HCT116 (cell line): ENCODE measurements at regions not wholly inside any gene's neighbourhood (a gene's known extent, or its start where the extent isn't known, plus 50 kb on each side); places are given as distances from the start of the nearest gene placed in this dataset.

ENCODE experiments used
- ATAC-seq: fragments of 200-7000 bp; cut with Tn5 transposase; 2 replicates; pipeline ENCODE4 v1.9.1; 2020; ENCODE audit warnings: mild to moderate bottlenecking, moderate library complexity
- BruUV-seq: library from RNA; stranded (reverse); fragments of 400-500 nt; replicated peaks from 2 replicates; lab custom pipeline; 2021; lab: Mats Ljungman, UMichigan
- CTCF ChIA-PET: fragments of 300-600 bp; sonication (Branson Sonifier 250); formaldehyde crosslinking; loops from one replicate; lab custom pipeline; 2021; ENCODE audit warnings: antibody characterized with exemption; lab: Charles Lee
- POLR2A ChIA-PET: fragments of 300-600, 350-600 bp; sonication (Branson Sonifier 250); formaldehyde crosslinking; loops from one replicate; lab custom pipeline; 2021; ENCODE audit warnings: antibody characterized with exemption; lab: Charles Lee
- RAD21 ChIA-PET, 2 experiments: fragments of 300-600 bp; sonication (Branson Sonifier 250); formaldehyde crosslinking; loops; one replicate each; lab custom pipeline; 2023; ENCODE audit warnings: low total read pairs in 2 of 2; ENCODE audit not compliant: uncharacterized antibody in 2 of 2, unreplicated experiment in 2 of 2, low non-redundant PET in 1 of 2; lab: Charles Lee
- DNase-seq: peaks from one replicate; pipeline ENCODE4 v3.0.0-alpha.2; 2010; ENCODE audit warnings: low read depth, low spot score
- H2AFZ ChIP-seq: fragments of 200-600 bp; shearing (Covaris generic), sonication (generic); 2 replicates; pipeline ENCODE4 v1.6.1; 2017; ENCODE audit warnings: low read depth, mixed run types, mixed read lengths, antibody characterized with exemption, low read length; ENCODE audit not compliant: poor library complexity, severe bottlenecking
- H3K27ac ChIP-seq: 2 replicates; pipeline ENCODE4 v1.5.1; 2012; ENCODE audit warnings: low read depth, low read length
- H3K27me3 ChIP-seq: fragments of 200-600 bp; sonication (generic); 2 replicates; pipeline ENCODE4 v1.6.1; 2016; ENCODE audit warnings: mixed run types, low read length, mixed read lengths; ENCODE audit not compliant: insufficient read depth
- H3K36me3 ChIP-seq, 2 experiments: fragments of 200-500 bp in 1 of 2; fragments of 200-600 bp in 1 of 2; sonication (Bioruptor generic) in 1 of 2; sonication (generic) in 1 of 2; 2 replicates each; pipeline versions ENCODE4 v1.5.1 to v1.6.1; 2014 to 2016; ENCODE audit warnings: low read length in 2 of 2, inconsistent platforms in 1 of 2, mixed read lengths in 1 of 2, mixed run types in 1 of 2; ENCODE audit not compliant: insufficient read depth in 2 of 2, control insufficient read depth in 1 of 2
- H3K4me1 ChIP-seq, 2 experiments: fragments of 200-600 bp in 1 of 2; sonication (generic) in 1 of 2; 2 replicates each; pipeline versions ENCODE4 v1.5.1 to v1.6.1; 2012 to 2017; ENCODE audit warnings: low read length in 2 of 2, inconsistent platforms in 1 of 2, mild to moderate bottlenecking in 1 of 2, mixed read lengths in 1 of 2, mixed run types in 1 of 2, moderate library complexity in 1 of 2; ENCODE audit not compliant: insufficient read depth in 2 of 2, control insufficient read depth in 1 of 2
- H3K4me2 ChIP-seq: fragments of 200-600 bp; sonication (generic); 2 replicates; pipeline ENCODE4 v1.6.1; 2017; ENCODE audit warnings: mixed run types, low read length, mixed read lengths
- H3K4me3 ChIP-seq, 2 experiments: fragments of 200-600 bp in 1 of 2; sonication (generic) in 1 of 2; replicated peaks in 1 of 2; 2 replicates each; pipeline ENCODE4 v1.5.1; 2011 to 2016; ENCODE audit warnings: low read length in 2 of 2, control low read depth in 1 of 2, low read depth in 1 of 2, mild to moderate bottlenecking in 1 of 2, mixed read lengths in 1 of 2, mixed run types in 1 of 2
- H3K79me2 ChIP-seq: fragments of 200-600 bp; sonication (generic); 2 replicates; pipeline ENCODE4 v1.6.1; 2017; ENCODE audit warnings: mild to moderate bottlenecking, mixed run types, low read length, moderate library complexity, mixed read lengths; ENCODE audit not compliant: insufficient read depth
- H3K9ac ChIP-seq: fragments of 200-600 bp; sonication (generic); 2 replicates; pipeline ENCODE4 v1.6.1; 2016; ENCODE audit warnings: low read length, mixed read lengths
- H3K9me2 ChIP-seq: fragments of 200-600 bp; sonication (generic), shearing (Covaris generic); 2 replicates; pipeline ENCODE4 v1.6.1; 2017; ENCODE audit warnings: mixed run types, mild to moderate bottlenecking, moderate library complexity; ENCODE audit not compliant: insufficient read depth
- H3K9me3 ChIP-seq, 2 experiments: fragments of 200-500 bp in 1 of 2; fragments of 200-600 bp in 1 of 2; sonication (Bioruptor generic) in 1 of 2; sonication (generic) in 1 of 2; 2 replicates each; pipeline ENCODE4 v1.6.1; 2014 to 2017; ENCODE audit warnings: low read length in 2 of 2, mixed read lengths in 2 of 2, inconsistent platforms in 1 of 2, low read depth in 1 of 2, mild to moderate bottlenecking in 1 of 2, mixed run types in 1 of 2, moderate library complexity in 1 of 2; ENCODE audit not compliant: control insufficient read depth in 1 of 2, insufficient read depth in 1 of 2
- H4K20me1 ChIP-seq: fragments of 200-600 bp; sonication (generic), shearing (Covaris generic); 2 replicates; pipeline ENCODE4 v1.6.1; 2017; ENCODE audit warnings: mixed run types, mild to moderate bottlenecking, moderate library complexity; ENCODE audit not compliant: insufficient read depth
- ELF1 ChIP-seq: IDR thresholded peaks from 2 replicates; pipeline ENCODE4 v1.6.1; 2012; ENCODE audit warnings: low read depth, borderline replicate concordance
- EZH2 ChIP-seq: fragments of 200-600 bp; sonication (generic); IDR thresholded peaks from 2 replicates; pipeline ENCODE4 v1.6.1; 2017; ENCODE audit warnings: antibody characterized with exemption, mixed run types
- EZH2phosphoT487 ChIP-seq: fragments of 200-600 bp; IDR thresholded peaks from 2 replicates; pipeline ENCODE4 v1.6.1; 2018; ENCODE audit warnings: antibody characterized with exemption, borderline replicate concordance
- FOSL1 ChIP-seq: IDR thresholded peaks from 2 replicates; pipeline ENCODE4 v1.6.1; 2012; ENCODE audit warnings: low read depth
- JUND ChIP-seq: IDR thresholded peaks from 2 replicates; pipeline ENCODE4 v1.6.1; 2012
- POLR2A ChIP-seq: IDR thresholded peaks from 2 replicates; pipeline ENCODE4 v1.7.0; 2011; ENCODE audit warnings: borderline replicate concordance; ENCODE audit not compliant: insufficient read depth, insufficient read length; ENCODE audit errors: extremely low read depth
- POLR2AphosphoS5 ChIP-seq: IDR thresholded peaks from 2 replicates; pipeline ENCODE4 v1.6.1; 2011; ENCODE audit warnings: mild to moderate bottlenecking, low read depth, low read length, moderate library complexity
- SIN3A ChIP-seq: IDR thresholded peaks from 2 replicates; pipeline ENCODE4 v1.6.1; 2012; ENCODE audit warnings: low read depth
- SP1 ChIP-seq: IDR thresholded peaks from 2 replicates; pipeline ENCODE4 v1.6.1; 2012; ENCODE audit warnings: low read depth
- SRF ChIP-seq: IDR thresholded peaks from 2 replicates; pipeline ENCODE4 v1.6.1; 2012; ENCODE audit warnings: low read depth
- intact Hi-C: fragments of 100-400 bp; cut with micrococcal nuclease; formaldehyde crosslinking; loops from 2 replicates; pipeline ENCODE4 v1.10.0; 2022
- TF ChIP-seq, protein P1 (sequence below): IDR thresholded peaks from 2 replicates; pipeline ENCODE4 v1.6.1; 2012; ENCODE audit warnings: low read depth
- TF ChIP-seq, protein P2 (sequence below): IDR thresholded peaks from 2 replicates; pipeline ENCODE4 v1.6.1; 2012

DNA sequence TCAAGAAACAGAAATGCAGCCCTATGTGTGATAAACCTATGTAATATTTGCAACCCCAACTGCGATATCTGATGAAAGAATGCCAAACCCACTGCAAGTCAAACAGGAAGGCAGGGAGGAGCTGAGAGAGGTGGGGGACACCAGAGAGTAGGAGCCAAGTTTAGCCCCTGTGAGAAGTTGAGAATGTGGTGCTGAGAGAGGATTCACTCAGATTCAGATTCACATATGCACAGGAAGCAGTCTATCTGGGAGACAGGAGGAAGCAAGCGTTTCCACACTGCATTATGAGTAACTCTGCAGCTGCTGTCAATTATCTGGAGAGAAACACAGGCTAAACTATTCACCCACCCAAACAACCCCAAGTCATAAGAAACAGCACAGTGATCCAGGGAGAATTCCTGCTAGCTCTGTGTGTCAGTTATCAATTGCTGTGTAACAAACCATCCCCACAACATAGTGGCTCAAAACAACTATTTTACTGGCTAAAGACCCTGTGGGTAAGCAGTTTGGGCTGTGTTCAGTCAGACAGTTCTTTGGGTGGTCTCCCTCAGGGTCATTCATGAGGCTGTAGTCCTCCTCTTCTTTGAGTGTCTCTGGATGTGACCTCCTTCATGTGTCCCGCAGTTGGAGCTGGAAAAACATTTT, 161.9 kb upstream of the RAI14 start:
- Histone ChIP-seq H3K79me2 (no peaks in the 10 kb centered on the region), H2AFZ (no peak overlapping the region), H3K27ac (no peak overlapping the region), H3K4me1 (peaks cover 0 to 4% of the 10 kb centered on the region in 2 experiments; a peak in 2 of 4 replicates), H3K9me3 (no peaks in the 10 kb centered on the region), H3K4me3 (no peak overlapping the region), H3K9ac (no peak overlapping the region), H3K36me3 (no peaks in the 10 kb centered on the region), H3K4me2 (no peak overlapping the region), H3K9me2 (no peaks in the 10 kb centered on the region), H4K20me1 (no peaks in the 10 kb centered on the region), H3K27me3 (no peaks in the 10 kb centered on the region)
- no peak for TF ChIP-seq SRF
- no peak for TF ChIP-seq SIN3A
- TF ChIP-seq, protein P1, sequence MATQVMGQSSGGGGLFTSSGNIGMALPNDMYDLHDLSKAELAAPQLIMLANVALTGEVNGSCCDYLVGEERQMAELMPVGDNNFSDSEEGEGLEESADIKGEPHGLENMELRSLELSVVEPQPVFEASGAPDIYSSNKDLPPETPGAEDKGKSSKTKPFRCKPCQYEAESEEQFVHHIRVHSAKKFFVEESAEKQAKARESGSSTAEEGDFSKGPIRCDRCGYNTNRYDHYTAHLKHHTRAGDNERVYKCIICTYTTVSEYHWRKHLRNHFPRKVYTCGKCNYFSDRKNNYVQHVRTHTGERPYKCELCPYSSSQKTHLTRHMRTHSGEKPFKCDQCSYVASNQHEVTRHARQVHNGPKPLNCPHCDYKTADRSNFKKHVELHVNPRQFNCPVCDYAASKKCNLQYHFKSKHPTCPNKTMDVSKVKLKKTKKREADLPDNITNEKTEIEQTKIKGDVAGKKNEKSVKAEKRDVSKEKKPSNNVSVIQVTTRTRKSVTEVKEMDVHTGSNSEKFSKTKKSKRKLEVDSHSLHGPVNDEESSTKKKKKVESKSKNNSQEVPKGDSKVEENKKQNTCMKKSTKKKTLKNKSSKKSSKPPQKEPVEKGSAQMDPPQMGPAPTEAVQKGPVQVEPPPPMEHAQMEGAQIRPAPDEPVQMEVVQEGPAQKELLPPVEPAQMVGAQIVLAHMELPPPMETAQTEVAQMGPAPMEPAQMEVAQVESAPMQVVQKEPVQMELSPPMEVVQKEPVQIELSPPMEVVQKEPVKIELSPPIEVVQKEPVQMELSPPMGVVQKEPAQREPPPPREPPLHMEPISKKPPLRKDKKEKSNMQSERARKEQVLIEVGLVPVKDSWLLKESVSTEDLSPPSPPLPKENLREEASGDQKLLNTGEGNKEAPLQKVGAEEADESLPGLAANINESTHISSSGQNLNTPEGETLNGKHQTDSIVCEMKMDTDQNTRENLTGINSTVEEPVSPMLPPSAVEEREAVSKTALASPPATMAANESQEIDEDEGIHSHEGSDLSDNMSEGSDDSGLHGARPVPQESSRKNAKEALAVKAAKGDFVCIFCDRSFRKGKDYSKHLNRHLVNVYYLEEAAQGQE: no peak
- TF ChIP-seq SP1: no peak
- ChIA-PET CTCF (interaction anchor here (1.2 kb wide), 1 partner anchor 8 kb away, joined by 3 read pairs; no protein-coding TSS in a partner anchor), POLR2A (no interaction called here), RAD21 (no interaction called here)
- intact Hi-C loops: no loop called here
- no TSS peak for BruUV-seq
- no peak for ATAC-seq
- no peak for DNase-seq

DNA sequence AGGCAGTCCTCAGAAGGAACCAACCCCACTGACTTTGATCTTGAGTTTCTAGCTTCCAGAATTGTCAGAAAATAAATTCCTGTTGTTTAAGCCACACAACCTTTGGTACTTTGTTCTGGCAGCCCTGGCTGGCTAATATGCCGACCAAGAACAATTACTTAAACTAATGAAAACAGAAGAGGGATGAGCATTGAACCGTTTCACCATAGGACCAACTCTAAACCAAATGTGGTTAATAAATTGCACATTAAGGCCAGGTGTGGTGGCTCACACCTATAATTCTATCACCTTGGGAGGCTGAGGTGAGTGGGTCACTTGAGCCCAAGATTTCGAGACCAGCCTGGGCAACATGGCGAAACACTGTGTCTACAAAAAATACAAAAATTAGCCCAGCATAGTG, 160.9 kb upstream of the RAI14 start:
- ChIA-PET CTCF (interaction anchor here (1.2 kb wide), 1 partner anchor 9 kb away, joined by 3 read pairs; no protein-coding TSS in a partner anchor), RAD21 (no interaction called here), POLR2A (no interaction called here)
- Histone ChIP-seq H3K36me3 (no peaks in the 10 kb centered on the region), H3K4me2 (no peak overlapping the region), H3K9me3 (no peaks in the 10 kb centered on the region), H4K20me1 (no peaks in the 10 kb centered on the region), H3K27me3 (no peaks in the 10 kb centered on the region), H3K79me2 (no peaks in the 10 kb centered on the region), H3K4me1 (peaks cover 0 to 6% of the 10 kb centered on the region in 2 experiments; a peak in 2 of 4 replicates), H3K27ac (no peak overlapping the region), H2AFZ (no peak overlapping the region), H3K4me3 (no peak overlapping the region), H3K9me2 (no peaks in the 10 kb centered on the region), H3K9ac (no peak overlapping the region)
- DNase-seq: no peak
- intact Hi-C loops: no loop called here
- no TSS peak for BruUV-seq
- ATAC-seq: no peak
- TF ChIP-seq JUND (no peak), EZH2 (no peak), FOSL1 (no peak), EZH2phosphoT487 (no peak), ELF1 (no peak), SRF (no peak), POLR2A (no peak), POLR2AphosphoS5 (no peak)
- TF ChIP-seq, protein P2, sequence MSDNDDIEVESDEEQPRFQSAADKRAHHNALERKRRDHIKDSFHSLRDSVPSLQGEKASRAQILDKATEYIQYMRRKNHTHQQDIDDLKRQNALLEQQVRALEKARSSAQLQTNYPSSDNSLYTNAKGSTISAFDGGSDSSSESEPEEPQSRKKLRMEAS: no peak
- TF ChIP-seq, protein P1: no peak
